ENCODE measurements at regions not wholly inside any gene's neighbourhood (a gene's known extent, or its start where the extent isn't known, plus 50 kb on each side); places are given as distances from the start of the nearest gene placed in this dataset.

GRCh38 chr6:163897669-163898068 is 483.2 kb downstream of the QKI start:
- no peak for TF ChIP-seq EZH2 (conservative IDR thresholded peaks at IDR 0.05; ENCODE audit: low read depth, low read length)
- no peak for TF ChIP-seq ZBTB43 (CRISPR knock-in tag; conservative IDR thresholded peaks at IDR 0.05)
- no peak for TF ChIP-seq DNMT1 (CRISPR knock-in tag; IDR thresholded peaks at IDR 0.05)
- no peak for TF ChIP-seq SMC3 (IDR thresholded peaks at IDR 0.05; ENCODE audit: low read length)
- TF ChIP-seq TEF (CRISPR knock-in tag; IDR thresholded peaks at IDR 0.05) = no peak
- no peak for TF ChIP-seq NFIC (IDR thresholded peaks at IDR 0.05; ENCODE audit: low read length)
- no peak for TF ChIP-seq ZNF530 (CRISPR knock-in tag; IDR thresholded peaks at IDR 0.05; ENCODE audit: low read depth)
- no peak for TF ChIP-seq SRF (IDR thresholded peaks at IDR 0.05; ENCODE audit: low read depth, low read length)
- no peak for TF ChIP-seq ZNF549 (CRISPR knock-in tag; IDR thresholded peaks at IDR 0.05)
- no peak for TF ChIP-seq PTBP1 (IDR thresholded peaks at IDR 0.05; ENCODE audit: low read depth, low read length, poor library complexity, severe bottlenecking)
- no peak for TF ChIP-seq USF2 (IDR thresholded peaks at IDR 0.05; ENCODE audit: low read depth, low read length)
- no peak for TF ChIP-seq USF2 (CRISPR knock-in tag; IDR thresholded peaks at IDR 0.05; ENCODE audit: borderline replicate concordance)

Data from HepG2 (cell line).